Cerebellar cortex (tissue), 1 donor: ENCODE measurements at regions not wholly inside any gene's neighbourhood (a gene's known extent, or its start where the extent isn't known, plus 50 kb on each side); places are given as distances from the start of the nearest gene placed in this dataset.

ENCODE experiments used
- DNase-seq: peaks from one replicate; pipeline ENCODE4 v3.0.0-alpha.2; 2015; ENCODE audit warnings: low spot score

DNA sequence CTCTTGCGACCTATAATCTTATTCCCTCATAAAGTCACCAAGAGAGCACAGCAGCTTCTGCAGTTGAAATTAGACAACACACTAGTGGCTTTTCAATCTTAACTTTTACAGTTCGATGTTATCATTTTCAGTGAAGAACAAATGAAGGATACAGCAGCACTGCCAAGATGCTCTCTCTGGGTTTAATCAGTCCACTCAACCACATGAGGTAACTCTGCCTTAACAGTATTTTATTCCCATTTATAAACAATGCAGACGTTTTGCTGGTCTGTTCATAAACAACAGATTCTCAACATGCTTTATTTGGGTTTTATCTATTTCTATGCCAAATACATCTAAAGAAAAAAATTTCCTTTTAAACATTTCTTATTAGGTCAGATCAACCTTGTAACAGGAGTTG, 646.0 kb upstream of the FAM241A start:
- no peak for DNase-seq

GRCh38 chr4:111499706-111500105, 645.5 kb upstream of the FAM241A start:
- no peak for DNase-seq

GRCh38 chr4:111500858-111501257, 644.4 kb upstream of the FAM241A start:
- DNase-seq, result no peak

DNA sequence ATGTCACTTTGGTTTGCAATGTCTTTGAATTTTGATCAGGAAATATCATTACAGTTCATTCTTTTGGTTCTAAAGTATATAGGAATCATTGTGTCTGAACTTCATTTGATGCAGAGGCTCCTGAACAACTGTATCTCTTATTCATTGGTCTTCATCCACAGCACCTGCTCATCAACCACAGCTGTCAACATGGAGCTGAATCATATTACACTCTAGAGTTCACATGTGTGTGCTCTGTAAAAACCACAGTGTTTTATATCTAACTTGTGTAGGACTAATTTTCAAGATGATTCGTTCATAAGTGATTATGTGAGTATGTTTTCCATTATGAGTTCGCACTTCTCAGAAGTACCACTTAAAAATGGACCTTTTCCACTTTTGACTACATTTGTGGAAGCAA, 643.3 kb upstream of the FAM241A start:
- no peak for DNase-seq

DNA sequence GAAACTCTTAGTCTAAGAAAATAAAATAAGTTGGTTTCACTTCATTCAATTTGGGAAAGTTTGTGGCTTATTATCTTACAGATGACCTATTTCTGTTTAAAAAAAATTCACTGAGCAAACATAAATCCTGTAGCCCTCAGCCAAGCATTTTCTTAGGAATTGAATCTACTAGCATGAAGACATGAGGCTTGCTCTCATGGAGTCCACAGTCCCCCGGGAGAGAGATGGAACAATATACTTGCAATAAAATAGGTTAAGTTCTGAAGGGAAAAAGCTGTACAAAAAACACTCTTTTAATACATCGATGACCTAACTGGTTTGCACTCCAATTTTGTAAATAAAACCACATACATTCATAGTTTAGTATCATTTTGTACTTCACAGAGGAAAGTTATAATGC, 642.6 kb upstream of the FAM241A start:
- DNase-seq, result no peak

DNA sequence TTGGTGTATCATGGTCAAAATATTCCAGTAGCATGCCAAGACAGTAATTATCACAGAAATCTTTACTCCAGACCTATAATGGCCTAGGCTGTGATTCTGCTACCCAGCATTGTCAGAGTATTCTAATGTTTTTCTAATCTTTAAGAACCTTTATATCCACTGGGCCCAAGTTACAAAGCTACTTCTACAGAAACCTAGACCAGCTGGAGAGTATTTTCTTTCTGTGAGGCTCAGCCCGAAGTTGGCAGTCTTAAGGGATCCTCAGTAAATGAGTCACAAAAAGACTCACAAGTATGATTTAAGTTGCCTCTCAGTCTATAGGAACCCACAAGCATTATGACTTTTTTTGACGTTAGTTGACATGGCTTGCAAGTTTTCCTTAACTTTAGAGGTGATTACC, 638.5 kb upstream of the FAM241A start:
- no peak for DNase-seq

- no peak for DNase-seq
These were observed 634.7 kb upstream of the FAM241A start for GRCh38 chr4:111510535-111510934.

DNA sequence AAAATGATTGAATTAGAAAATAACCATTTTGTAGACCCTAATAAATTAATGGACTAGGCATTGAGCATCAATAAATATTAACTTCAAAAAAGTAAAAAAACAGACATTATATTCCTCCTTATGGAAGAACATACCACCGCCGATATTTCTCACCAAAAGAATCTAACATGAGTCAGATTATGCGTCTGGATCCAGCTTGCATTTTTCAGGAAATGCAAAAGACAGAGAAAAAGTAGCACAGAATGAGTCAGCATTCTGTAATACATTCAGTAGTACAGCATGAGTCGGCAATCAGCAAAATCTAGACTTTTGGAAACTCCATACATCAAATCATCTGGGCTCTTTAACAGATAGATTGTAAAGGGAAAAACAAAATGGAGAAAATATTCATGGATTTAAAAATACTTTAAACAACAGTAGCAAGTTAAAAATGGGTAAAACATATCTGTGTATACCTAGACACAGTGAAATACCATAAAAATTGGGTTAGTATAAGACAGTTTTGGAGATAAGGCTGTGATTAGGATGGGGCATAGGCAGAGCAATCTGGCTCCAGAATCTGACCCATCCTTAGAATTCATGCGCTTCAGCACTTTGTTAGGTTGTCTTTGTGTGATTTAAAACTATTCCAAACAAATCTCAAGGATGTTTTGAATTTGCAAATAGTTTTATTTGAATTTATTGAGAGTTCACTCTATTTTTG, 633.0 kb upstream of the FAM241A start:
- DNase-seq, result no peak

GRCh38 chr4:111519683-111520082, 625.6 kb upstream of the FAM241A start:
- DNase-seq, result no peak

DNA sequence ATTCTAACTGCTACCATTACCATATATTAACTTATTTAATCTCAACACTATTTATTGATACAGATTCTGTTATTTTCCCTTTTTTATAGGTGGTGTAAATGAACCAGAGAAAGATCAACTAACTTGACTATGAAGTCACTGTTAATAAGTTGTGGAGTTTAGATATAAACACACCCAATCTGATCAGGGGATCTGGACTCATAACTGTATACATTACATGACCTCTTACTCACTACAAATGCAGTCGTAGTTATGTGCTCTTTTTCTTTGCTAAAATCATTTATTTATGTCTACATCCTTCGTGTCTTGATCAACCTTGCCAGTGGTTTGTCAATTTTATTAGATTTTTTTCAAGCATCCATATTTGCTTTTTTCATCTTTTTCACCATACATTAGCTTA, 614.8 kb upstream of the FAM241A start:
- DNase-seq, result no peak

DNA sequence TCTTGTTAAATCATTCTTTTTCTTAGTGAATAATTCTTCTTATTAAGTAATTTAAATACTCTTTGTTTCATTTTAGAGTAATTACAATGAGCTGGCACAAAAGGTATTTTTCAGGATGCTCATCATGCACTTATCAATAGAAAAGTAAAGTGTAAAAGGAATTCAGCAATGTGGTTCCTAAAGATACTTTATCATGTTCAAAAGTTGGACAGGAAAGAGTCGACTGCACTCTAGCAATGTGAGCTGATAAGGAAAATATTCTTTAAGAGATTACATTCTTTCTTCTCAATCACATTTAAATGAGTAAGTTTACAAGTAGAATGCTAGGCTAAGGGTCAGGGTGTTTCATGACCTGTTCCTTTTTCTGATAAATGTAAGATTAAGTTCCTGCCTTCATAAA, 609.5 kb upstream of the FAM241A start:
- DNase-seq, result no peak

- DNase-seq, result no peak
These were observed 608.1 kb upstream of the FAM241A start for GRCh38 chr4:111537165-111537564.

- no peak for DNase-seq
These were observed 607.4 kb upstream of the FAM241A start for GRCh38 chr4:111537871-111538270.

GRCh38 chr4:111540671-111541070, 604.6 kb upstream of the FAM241A start:
- DNase-seq, result no peak

GRCh38 chr4:111542056-111542455, 603.2 kb upstream of the FAM241A start:
- no peak for DNase-seq

DNA sequence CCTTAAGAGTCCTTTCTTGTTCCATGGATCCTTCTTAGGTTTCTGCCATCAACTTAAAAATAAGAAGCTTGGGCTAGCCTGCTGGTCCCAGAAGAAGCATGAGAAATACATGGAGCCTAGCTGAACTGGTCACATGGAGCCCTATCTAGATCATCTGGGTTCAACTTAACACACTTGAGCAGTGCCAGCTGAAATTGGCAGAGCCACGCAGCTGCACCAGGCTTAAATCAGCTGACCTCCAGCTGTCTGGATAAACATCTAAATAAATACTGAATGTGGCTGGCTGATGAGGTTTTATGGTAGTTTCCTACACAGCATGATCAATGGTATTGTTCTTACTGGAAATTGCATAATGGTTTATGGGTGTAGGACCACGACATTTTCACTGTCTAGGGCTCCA, 598.4 kb upstream of the FAM241A start:
- no peak for DNase-seq

DNA sequence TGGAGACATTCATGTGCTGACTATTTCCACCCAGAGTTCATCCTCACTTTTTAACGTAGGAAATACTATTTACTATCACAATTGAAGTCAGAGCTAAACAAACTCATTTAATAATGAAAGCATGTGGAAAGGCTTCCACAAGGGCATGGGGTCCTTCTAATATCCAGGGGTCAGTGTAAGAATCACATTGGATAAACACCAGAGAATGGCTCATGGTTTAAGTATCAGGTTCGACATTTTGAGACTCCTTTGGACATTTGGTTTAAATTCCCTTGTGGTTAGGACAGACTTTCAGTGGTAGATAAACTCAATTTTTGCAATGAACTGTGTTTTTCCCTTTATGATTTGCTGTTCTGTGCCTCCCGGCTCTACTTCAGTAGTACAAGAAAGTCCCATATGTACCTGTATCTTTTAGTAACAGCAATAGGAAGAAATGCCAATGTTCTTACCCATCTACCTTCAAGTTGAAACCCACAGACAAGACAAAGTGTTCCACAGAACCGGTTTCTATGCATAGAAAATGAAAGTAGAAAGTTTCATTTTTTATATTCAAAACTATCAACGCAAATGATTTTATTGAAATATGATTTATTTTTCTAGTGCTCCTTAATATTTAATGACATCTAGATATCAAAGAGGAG, 589.0 kb upstream of the FAM241A start:
- DNase-seq, result no peak

DNA sequence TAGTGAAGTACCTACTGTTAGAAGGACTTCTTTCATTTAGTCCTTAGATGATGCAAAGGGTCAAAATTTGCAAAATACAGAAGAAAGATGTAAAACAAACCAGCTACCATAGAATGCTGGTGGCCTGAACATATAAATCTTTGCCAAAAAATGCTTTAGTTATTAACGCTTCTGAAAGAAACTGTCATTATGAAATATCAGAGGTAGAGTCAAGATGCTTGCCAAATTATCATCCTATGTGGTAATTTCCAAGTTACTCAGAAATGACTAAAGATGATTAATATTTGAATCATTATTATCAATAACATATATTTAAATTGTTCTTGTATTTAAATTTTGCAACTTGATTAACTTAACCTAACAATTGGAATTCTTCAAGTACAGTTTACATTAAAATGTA, 588.4 kb upstream of the FAM241A start:
- no peak for DNase-seq

- no peak for DNase-seq
These were observed 582.4 kb upstream of the FAM241A start for GRCh38 chr4:111562826-111563225.

DNA sequence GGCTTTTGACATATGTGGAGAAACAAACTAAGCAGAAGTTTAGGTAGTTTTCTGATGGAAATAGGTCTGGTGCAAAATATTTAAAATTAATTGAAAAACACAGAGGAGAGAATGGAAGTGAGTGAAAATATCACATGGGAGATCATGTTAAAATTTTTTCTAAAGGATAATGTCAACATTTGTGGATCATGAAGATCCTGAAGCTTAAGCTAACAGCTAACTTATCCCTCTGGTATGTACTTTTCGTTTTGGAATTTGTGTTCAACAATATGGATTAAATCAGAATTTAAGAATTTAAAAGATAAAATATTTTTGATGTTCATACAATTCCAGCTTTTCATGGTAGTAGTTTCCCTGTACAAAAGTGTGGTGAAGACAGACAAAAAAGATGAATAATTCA, 572.8 kb upstream of the FAM241A start:
- no peak for DNase-seq

DNA sequence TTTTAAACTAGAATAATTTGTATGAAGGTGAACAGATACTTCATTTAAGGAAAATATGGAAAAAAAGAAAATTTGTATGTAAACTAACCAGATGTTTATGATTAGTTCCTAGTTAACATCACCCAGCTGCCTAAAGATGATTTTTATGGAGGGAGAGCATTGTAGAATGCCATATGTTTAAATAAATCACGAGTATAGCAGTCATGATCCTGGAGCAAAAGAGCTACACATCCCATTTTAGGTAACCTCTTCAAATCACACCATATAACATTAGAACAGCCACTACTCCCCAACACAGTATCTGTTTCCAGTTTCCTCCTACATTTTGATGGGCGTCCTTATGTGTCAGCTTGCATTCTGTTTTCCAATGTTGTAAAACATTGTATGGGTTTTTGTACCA, 571.9 kb upstream of the FAM241A start:
- DNase-seq, result no peak

DNA sequence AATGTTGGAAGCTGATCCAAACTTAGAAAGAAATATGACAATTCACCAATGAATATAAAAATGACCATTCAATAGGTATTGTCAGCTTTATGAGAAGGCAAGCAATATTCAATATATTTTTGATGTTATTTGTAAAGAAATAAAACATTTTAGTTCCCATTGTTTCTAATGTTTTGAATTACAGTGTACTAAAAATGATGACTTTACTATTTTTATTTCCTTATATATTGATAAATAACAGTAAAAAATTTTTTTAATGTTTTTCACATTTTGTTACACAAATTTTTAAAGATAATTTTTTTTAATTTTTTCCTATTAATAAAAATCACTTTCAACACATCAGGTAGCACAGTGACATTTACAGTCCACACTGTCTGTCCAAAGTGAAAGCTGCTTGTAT, 565.5 kb upstream of the FAM241A start:
- DNase-seq, result no peak

DNA sequence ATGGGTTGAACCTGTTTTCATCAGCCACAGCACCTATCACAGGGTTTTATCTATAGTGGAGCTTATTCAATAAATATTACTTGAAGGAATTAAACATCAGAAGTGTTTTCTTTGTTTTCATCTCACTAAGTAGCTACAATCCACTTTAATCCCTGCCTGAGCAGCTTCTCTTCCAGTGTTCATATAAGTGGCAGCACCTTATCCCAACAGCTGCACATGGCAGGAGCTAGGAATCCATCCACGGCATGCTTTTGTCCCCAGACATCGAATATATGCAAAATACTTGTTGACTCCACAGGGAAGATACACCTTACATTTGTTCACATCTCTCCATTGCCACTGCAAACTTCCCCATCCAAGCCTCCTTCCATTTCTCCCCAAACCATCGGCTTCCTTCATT, 549.8 kb upstream of the FAM241A start:
- no peak for DNase-seq

DNA sequence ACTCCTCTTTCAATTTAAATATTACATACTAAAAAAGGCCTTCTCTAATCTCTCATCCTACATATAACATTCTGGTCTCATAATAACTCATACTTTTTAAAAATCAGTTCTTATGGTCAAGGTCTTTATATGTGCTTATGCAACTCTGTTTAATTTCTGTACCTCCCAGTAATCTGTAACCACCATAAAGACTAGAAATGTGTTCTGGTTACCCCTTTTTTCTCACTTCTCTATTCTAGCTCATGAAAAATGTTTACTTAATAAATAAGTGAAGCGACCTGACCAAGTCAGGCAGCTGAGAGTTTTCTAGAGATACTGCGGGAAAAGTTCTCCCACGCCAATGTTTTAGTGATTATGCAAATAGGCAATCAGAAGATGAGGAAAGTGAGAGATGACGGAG, 548.8 kb upstream of the FAM241A start:
- DNase-seq, result no peak
